ENCODE measurements at regions not wholly inside any gene's neighbourhood (a gene's known extent, or its start where the extent isn't known, plus 50 kb on each side); places are given as distances from the start of the nearest gene placed in this dataset.

- H3K36me3 ChIP-seq (ENCODE audit: insufficient read depth, low read length) = no peaks in the 10 kb centered on the region
- TF ChIP-seq POLR2AphosphoS5 (IDR thresholded peaks at IDR 0.05) (no peak), RAD21 (conservative IDR thresholded peaks at IDR 0.05) (no peak), SMC3 (conservative IDR thresholded peaks at IDR 0.05; ENCODE audit: poor library complexity) (no peak), EZH2 (IDR thresholded peaks at IDR 0.05; ENCODE audit: borderline replicate concordance, insufficient read depth, low read length, poor library complexity, severe bottlenecking) (no peak), EP300 (conservative IDR thresholded peaks at IDR 0.05; ENCODE audit: poor library complexity, severe bottlenecking) (no peak), TAF1 (IDR thresholded peaks at IDR 0.05; ENCODE audit: low read depth) (no peak), MXI1 (conservative IDR thresholded peaks at IDR 0.05; ENCODE audit: poor library complexity, severe bottlenecking) (no peak), REST (IDR thresholded peaks at IDR 0.05; ENCODE audit: borderline replicate concordance) (no peak), CTCF (IDR thresholded peaks at IDR 0.05; ENCODE audit: poor library complexity, severe bottlenecking) (no peak)
- H3K9ac ChIP-seq (ENCODE audit: low read length) = no peak overlapping the region
- H3K27ac ChIP-seq (ENCODE audit: low read length) = no peak overlapping the region
- no peak overlapping the region for H2AFZ ChIP-seq (ENCODE audit: low read depth, low read length)
- no peaks in the 10 kb centered on the region for H3K27me3 ChIP-seq (ENCODE audit: insufficient read depth, low read depth, low read length)
- H3K9me3 ChIP-seq (ENCODE audit: low read length) = no peaks in the 10 kb centered on the region
- no peaks in the 10 kb centered on the region for H3F3A ChIP-seq (ENCODE audit: insufficient read depth, low read length, poor library complexity, severe bottlenecking)
- H3K79me2 ChIP-seq (replicated peaks; ENCODE audit: insufficient read depth, low read length) = no peaks in the 10 kb centered on the region
- no peaks in the 10 kb centered on the region for H4K20me1 ChIP-seq (ENCODE audit: insufficient read depth)
- H3K4me2 ChIP-seq (ENCODE audit: low read length) = no peak overlapping the region
- no peaks in the 10 kb centered on the region for H3K9me2 ChIP-seq (ENCODE audit: insufficient read depth, low read length)
- H3K4me3 ChIP-seq (ENCODE audit: low read length) = no peak overlapping the region
These were observed 441.9 kb upstream of the GRM3 start for GRCh38 chr7:86201767-86202166.

GRCh38 chr7:86199881-86200614 lies 443.7 kb upstream of the GRM3 start:
- Histone ChIP-seq H3K9me3 (ENCODE audit: low read length) (no peaks in the 10 kb centered on the region), H3K4me2 (ENCODE audit: low read length) (no peak overlapping the region), H2AFZ (ENCODE audit: low read depth, low read length) (no peak overlapping the region), H4K20me1 (ENCODE audit: insufficient read depth) (no peaks in the 10 kb centered on the region), H3K79me2 (replicated peaks; ENCODE audit: insufficient read depth, low read length) (no peaks in the 10 kb centered on the region), H3K9me2 (ENCODE audit: insufficient read depth, low read length) (no peaks in the 10 kb centered on the region), H3F3A (ENCODE audit: insufficient read depth, low read length, poor library complexity, severe bottlenecking) (no peaks in the 10 kb centered on the region), H3K9ac (ENCODE audit: low read length) (no peak overlapping the region), H3K4me3 (ENCODE audit: low read length) (no peak overlapping the region), H3K27me3 (ENCODE audit: insufficient read depth, low read depth, low read length) (no peaks in the 10 kb centered on the region), H3K27ac (ENCODE audit: low read length) (no peak overlapping the region), H3K36me3 (ENCODE audit: insufficient read depth, low read length) (no peaks in the 10 kb centered on the region)
- TF ChIP-seq EP300 (conservative IDR thresholded peaks at IDR 0.05; ENCODE audit: poor library complexity, severe bottlenecking) = no peak
- no peak for TF ChIP-seq CTCF (IDR thresholded peaks at IDR 0.05; ENCODE audit: poor library complexity, severe bottlenecking)
- no peak for TF ChIP-seq TAF1 (IDR thresholded peaks at IDR 0.05; ENCODE audit: low read depth)
- TF ChIP-seq EZH2 (IDR thresholded peaks at IDR 0.05; ENCODE audit: borderline replicate concordance, insufficient read depth, low read length, poor library complexity, severe bottlenecking) = no peak
- TF ChIP-seq SMC3 (conservative IDR thresholded peaks at IDR 0.05; ENCODE audit: poor library complexity) = no peak
- no peak for TF ChIP-seq RAD21 (conservative IDR thresholded peaks at IDR 0.05)
- TF ChIP-seq MXI1 (conservative IDR thresholded peaks at IDR 0.05; ENCODE audit: poor library complexity, severe bottlenecking) = no peak
- TF ChIP-seq REST (IDR thresholded peaks at IDR 0.05; ENCODE audit: borderline replicate concordance) = no peak
- no peak for TF ChIP-seq POLR2AphosphoS5 (IDR thresholded peaks at IDR 0.05)
